GM12874 (cell line): ENCODE measurements at regions not wholly inside any gene's neighbourhood (a gene's known extent, or its start where the extent isn't known, plus 50 kb on each side); places are given as distances from the start of the nearest gene placed in this dataset.

ENCODE experiments used
- TF ChIP-seq, protein P1 (sequence below): IDR thresholded peaks from 2 replicates; pipeline ENCODE4 v1.5.1; 2011; ENCODE audit warnings: low read depth, mild to moderate bottlenecking, control low read depth, low read length, moderate library complexity; ENCODE audit not compliant: insufficient read depth

DNA sequence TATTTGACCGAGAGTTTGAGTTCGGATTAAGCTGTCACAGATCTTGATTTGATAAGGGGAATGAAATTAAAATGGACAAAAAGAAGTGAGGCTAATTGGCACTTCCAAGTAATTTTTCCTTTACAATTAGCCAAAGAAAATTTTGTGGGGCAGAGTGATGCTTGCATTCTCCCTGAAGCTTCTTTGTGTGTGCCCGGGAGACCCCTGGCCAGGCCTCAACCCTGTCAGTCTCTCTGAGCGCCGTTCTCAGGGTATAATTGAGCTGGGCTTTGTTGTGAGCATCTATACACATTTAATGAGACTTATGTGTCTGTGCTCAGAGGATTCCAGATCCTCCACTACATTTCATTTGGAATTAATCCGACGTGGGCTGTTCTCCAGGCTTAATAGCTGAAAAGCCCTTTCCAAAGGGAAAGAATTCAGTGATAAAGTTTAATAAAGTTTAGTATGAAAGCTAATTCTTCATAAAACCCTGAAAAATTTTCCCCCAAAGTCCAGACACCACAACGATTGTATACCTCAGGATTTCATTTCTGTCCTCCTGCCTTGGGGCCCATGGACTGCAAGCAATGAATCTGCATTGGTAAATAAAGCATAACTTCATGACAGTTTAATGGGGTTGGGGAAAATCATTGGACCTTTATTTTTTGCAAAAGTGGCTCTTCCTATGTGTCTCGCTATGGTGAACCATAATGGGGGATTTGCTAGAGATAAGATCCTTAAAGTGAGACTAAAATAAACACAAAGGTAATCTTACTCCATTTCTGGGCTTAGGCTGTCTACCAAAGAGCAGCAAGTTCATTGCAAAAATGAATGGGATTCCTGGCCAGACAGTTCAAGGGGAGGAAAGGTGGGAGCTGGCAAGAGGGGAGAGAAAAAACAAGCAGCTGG lies 292.6 kb downstream of the C12orf75 start:
- TF ChIP-seq, protein P1, sequence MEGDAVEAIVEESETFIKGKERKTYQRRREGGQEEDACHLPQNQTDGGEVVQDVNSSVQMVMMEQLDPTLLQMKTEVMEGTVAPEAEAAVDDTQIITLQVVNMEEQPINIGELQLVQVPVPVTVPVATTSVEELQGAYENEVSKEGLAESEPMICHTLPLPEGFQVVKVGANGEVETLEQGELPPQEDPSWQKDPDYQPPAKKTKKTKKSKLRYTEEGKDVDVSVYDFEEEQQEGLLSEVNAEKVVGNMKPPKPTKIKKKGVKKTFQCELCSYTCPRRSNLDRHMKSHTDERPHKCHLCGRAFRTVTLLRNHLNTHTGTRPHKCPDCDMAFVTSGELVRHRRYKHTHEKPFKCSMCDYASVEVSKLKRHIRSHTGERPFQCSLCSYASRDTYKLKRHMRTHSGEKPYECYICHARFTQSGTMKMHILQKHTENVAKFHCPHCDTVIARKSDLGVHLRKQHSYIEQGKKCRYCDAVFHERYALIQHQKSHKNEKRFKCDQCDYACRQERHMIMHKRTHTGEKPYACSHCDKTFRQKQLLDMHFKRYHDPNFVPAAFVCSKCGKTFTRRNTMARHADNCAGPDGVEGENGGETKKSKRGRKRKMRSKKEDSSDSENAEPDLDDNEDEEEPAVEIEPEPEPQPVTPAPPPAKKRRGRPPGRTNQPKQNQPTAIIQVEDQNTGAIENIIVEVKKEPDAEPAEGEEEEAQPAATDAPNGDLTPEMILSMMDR = no peak

- TF ChIP-seq, protein P1 = no peak
Observed at GRCh38 chr12:105626653-105627052, 296.2 kb downstream of the C12orf75 start.

GRCh38 chr12:105637470-105637869 lies 307.0 kb downstream of the C12orf75 start:
- TF ChIP-seq, protein P1 = no peak

GRCh38 chr12:105640761-105641160 lies 310.3 kb downstream of the C12orf75 start:
- TF ChIP-seq, protein P1 = no peak

GRCh38 chr12:105641749-105642148 lies 311.3 kb downstream of the C12orf75 start:
- TF ChIP-seq, protein P1 = no peak

DNA sequence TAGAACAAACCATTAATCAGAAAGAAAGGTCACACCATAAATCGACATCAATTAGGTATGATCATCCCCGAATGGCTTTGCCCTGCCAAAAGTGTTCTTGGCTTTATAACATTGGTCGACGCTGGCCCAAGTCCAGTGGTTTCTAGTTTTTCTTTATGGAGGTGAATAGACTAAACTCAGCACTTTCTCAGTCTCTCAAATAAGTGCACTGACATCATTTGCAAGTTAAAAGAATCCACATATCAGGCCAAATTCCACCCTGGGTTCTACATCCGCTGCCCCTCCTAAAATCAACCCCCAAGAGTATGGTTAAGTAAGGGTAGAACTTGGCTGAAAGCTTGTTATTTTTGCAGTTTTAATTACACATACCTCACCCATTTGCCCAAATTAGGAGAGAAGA lies 314.3 kb downstream of the C12orf75 start:
- TF ChIP-seq, protein P1 = no peak

DNA sequence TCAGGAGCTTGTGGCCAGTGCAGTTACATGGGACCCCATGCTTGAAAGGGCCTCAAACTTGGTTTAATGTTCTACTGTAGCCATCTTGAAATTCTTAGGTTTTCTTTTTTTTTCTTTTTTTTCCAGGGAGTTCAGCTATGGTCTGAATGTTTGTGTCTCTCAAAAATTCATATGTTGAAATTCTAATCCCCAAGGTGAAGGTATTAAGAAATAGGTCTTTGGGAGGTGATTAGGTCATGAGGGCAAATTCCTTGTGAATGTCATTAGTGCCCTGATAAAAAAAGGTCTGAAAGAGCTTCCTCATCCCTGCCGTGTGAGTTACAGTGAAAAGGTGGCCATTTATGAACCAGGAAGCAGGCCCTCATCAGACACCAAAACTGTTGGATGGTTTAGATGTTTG lies 324.1 kb downstream of the C12orf75 start:
- TF ChIP-seq, protein P1 = no peak
